ENCODE measurements at regions not wholly inside any gene's neighbourhood (a gene's known extent, or its start where the extent isn't known, plus 50 kb on each side); places are given as distances from the start of the nearest gene placed in this dataset.

DNA sequence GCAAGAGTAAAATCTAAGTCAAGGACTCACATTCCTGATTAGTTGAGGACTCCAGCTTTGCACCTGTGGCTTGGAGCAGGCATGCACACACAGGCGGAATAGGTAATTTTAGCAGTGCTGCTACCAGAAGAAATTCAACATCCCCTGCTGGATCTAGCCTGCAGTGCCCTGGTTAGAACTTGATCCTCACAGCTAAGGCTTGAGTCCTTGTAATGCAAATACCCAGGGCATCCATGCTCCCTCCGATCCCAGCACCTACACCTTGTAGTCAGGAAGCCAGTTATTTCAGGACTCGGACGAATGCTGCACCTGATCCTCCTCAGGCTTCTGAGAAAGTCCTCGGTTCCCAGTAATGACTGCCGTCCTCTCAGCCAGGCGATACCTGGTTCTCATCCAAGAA, 309.0 kb upstream of the AMIGO2 start:
- peaks cover 0 to 12% of the 10 kb centered on the region in 2 experiments; a peak in 1 of 4 replicates for H3K4me1 ChIP-seq (ENCODE audit: control insufficient read depth in 1 of 2, insufficient read depth in 2 of 2, low read depth in 1 of 2, low read length in 1 of 2)
- H3K27ac ChIP-seq (ENCODE audit: low read depth in 2 of 2, low read length in 1 of 2): no peak overlapping the region
- no peak overlapping the region for H3K4me2 ChIP-seq
- H3K27me3 ChIP-seq (ENCODE audit: insufficient read depth): peaks cover 25% of the 10 kb centered on the region; the same call in 1 of the 2 replicates
- no peaks in the 10 kb centered on the region for H4K20me1 ChIP-seq (ENCODE audit: insufficient read depth)
- CTCF ChIA-PET: no interaction called here
- no peaks in the 10 kb centered on the region for H3K9me2 ChIP-seq
- 48% methylated on average over 7 of the region's 7 CpGs for WGBS (ENCODE audit: low lambda C conversion rate)
- POLR2A ChIA-PET: no interaction called here
- no peaks in the 10 kb centered on the region for H3K36me3 ChIP-seq (replicated peaks in 1 of 2; ENCODE audit: control insufficient read depth in 1 of 2, insufficient read depth in 2 of 2, low read length in 1 of 2)
- H3F3A ChIP-seq (replicated peaks; ENCODE audit: insufficient read depth): no peaks in the 10 kb centered on the region
- TF ChIP-seq CTCF (IDR thresholded peaks at IDR 0.05): no peak
- no peak for TF ChIP-seq GABPA (IDR thresholded peaks at IDR 0.05; ENCODE audit: low read depth)
- no peak for TF ChIP-seq SIN3A (IDR thresholded peaks at IDR 0.05; ENCODE audit: borderline replicate concordance, low read depth, low read length)
- TF ChIP-seq EZH2phosphoT487 (IDR thresholded peaks at IDR 0.05; ENCODE audit: borderline replicate concordance, low read depth): no peak
- no peak for TF ChIP-seq ZBTB33 (IDR thresholded peaks at IDR 0.05; ENCODE audit: borderline replicate concordance, low read depth)
- no peak for DNase-seq
- H2AFZ ChIP-seq (ENCODE audit: low read depth): no peak overlapping the region
- H3K4me3 ChIP-seq (ENCODE audit: low read depth in 2 of 2, low read length in 1 of 2): no peak overlapping the region
- H3K79me2 ChIP-seq (ENCODE audit: insufficient read depth): no peaks in the 10 kb centered on the region
- no peak overlapping the region for H3K9ac ChIP-seq
- H3K9me3 ChIP-seq: no peaks in the 10 kb centered on the region

DNA sequence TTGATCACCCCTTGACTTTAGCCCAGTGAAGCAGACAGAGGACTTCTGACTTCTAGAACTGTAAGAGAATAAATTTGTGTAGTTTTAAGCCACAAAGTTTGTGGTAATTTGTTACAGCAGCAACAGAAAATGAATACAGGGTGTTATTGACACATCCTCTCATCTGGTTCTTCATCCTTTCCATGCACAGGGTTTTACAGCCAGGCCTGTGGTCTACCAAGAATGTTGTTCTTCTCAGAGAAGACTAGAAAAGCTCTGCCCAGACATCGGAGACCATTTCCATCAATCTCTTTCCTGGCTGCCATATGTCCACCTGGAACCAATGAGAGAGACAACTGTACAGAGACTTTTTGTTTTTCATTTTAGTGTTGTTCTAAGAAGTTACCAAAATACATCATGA, 308.2 kb upstream of the AMIGO2 start:
- no peak for DNase-seq
- ChIA-PET POLR2A (no interaction called here), CTCF (no interaction called here)
- TF ChIP-seq RCOR1 (IDR thresholded peaks at IDR 0.05; ENCODE audit: low read length) (no peak), RXRA (IDR thresholded peaks at IDR 0.05; ENCODE audit: borderline replicate concordance, low read depth) (no peak), FOXJ3 (CRISPR knock-in tag; IDR thresholded peaks at IDR 0.05) (no peak), MXI1 (IDR thresholded peaks at IDR 0.05; ENCODE audit: low read depth, low read length) (no peak), FOSL2 (IDR thresholded peaks at IDR 0.05; ENCODE audit: borderline replicate concordance, low read depth) (no peak), POLR2AphosphoS5 (IDR thresholded peaks at IDR 0.05; ENCODE audit: low read depth, low read length) (no peak), NRF1 (IDR thresholded peaks at IDR 0.05; ENCODE audit: low read depth, low read length) (no peak), USF2 (IDR thresholded peaks at IDR 0.05; ENCODE audit: borderline replicate concordance, low read depth, low read length) (no peak), MEF2A (IDR thresholded peaks at IDR 0.05; ENCODE audit: borderline replicate concordance, low read depth) (no peak), IRF3 (IDR thresholded peaks at IDR 0.05; ENCODE audit: low read depth, low read length) (no peak)
- TF ChIP-seq, protein P1, sequence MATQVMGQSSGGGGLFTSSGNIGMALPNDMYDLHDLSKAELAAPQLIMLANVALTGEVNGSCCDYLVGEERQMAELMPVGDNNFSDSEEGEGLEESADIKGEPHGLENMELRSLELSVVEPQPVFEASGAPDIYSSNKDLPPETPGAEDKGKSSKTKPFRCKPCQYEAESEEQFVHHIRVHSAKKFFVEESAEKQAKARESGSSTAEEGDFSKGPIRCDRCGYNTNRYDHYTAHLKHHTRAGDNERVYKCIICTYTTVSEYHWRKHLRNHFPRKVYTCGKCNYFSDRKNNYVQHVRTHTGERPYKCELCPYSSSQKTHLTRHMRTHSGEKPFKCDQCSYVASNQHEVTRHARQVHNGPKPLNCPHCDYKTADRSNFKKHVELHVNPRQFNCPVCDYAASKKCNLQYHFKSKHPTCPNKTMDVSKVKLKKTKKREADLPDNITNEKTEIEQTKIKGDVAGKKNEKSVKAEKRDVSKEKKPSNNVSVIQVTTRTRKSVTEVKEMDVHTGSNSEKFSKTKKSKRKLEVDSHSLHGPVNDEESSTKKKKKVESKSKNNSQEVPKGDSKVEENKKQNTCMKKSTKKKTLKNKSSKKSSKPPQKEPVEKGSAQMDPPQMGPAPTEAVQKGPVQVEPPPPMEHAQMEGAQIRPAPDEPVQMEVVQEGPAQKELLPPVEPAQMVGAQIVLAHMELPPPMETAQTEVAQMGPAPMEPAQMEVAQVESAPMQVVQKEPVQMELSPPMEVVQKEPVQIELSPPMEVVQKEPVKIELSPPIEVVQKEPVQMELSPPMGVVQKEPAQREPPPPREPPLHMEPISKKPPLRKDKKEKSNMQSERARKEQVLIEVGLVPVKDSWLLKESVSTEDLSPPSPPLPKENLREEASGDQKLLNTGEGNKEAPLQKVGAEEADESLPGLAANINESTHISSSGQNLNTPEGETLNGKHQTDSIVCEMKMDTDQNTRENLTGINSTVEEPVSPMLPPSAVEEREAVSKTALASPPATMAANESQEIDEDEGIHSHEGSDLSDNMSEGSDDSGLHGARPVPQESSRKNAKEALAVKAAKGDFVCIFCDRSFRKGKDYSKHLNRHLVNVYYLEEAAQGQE (IDR thresholded peaks at IDR 0.05; ENCODE audit: low read depth, low read length): no peak

More for the DNA sequence above, 308.2 kb upstream of the AMIGO2 start:
- no peak overlapping the region for H3K27ac ChIP-seq (ENCODE audit: low read depth in 2 of 2, low read length in 1 of 2)
- H2AFZ ChIP-seq (ENCODE audit: low read depth): no peak overlapping the region
- H3K36me3 ChIP-seq (replicated peaks in 1 of 2; ENCODE audit: control insufficient read depth in 1 of 2, insufficient read depth in 2 of 2, low read length in 1 of 2): no peaks in the 10 kb centered on the region
- H3K9me2 ChIP-seq: no peaks in the 10 kb centered on the region
- no peaks in the 10 kb centered on the region for H3K9me3 ChIP-seq
- H4K20me1 ChIP-seq (ENCODE audit: insufficient read depth): no peaks in the 10 kb centered on the region
- 4% methylated on average over 1 of the region's 1 CpG for WGBS (ENCODE audit: low lambda C conversion rate)
- no peak overlapping the region for H3K9ac ChIP-seq
- no peak overlapping the region for H3K4me3 ChIP-seq (ENCODE audit: low read depth in 2 of 2, low read length in 1 of 2)
- H3K4me2 ChIP-seq: no peak overlapping the region
- no peaks in the 10 kb centered on the region for H3K79me2 ChIP-seq (ENCODE audit: insufficient read depth)
- peaks cover 0 to 5% of the 10 kb centered on the region in 2 experiments; a peak in 1 of 4 replicates for H3K4me1 ChIP-seq (ENCODE audit: control insufficient read depth in 1 of 2, insufficient read depth in 2 of 2, low read depth in 1 of 2, low read length in 1 of 2)
- H3K27me3 ChIP-seq (ENCODE audit: insufficient read depth): peaks cover 25% of the 10 kb centered on the region; the same call in 1 of the 2 replicates
- no peaks in the 10 kb centered on the region for H3F3A ChIP-seq (replicated peaks; ENCODE audit: insufficient read depth)

Measured in SK-N-SH (cell line).